HG02938 (cell line): ENCODE measurements at regions not wholly inside any gene's neighbourhood (a gene's known extent, or its start where the extent isn't known, plus 50 kb on each side); places are given as distances from the start of the nearest gene placed in this dataset.
"Not testable (repeated sequence)": the region's sequence is repeated elsewhere in the genome, so short reads cannot be mapped to it uniquely, and the experiment has no call there.

Experiments used
- ATAC-seq: cut with Tn5 transposase; IDR thresholded peaks from one replicate; pipeline ENCODE4 v1.9.1; 2021; ENCODE audit warnings: mild to moderate bottlenecking, moderate library complexity; ENCODE audit not compliant: unreplicated experiment

DNA sequence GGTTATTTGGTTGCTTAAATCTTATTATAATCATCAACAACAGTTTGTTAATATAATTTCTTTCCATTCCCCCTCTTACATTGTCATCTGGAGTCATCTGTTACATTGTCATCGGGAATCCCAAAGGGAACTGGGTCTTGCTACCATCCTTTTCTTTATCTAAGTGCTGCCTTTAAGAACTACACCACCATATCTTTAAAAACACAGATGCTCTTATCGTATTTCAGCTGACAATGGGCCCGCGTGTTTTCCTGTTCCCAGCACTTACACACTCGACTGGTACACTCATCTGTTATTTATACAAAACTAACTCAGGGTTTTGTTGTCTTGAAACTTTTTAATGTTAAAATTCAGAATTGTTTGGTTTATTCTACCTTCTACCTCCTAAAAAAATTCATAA, 256.2 kb upstream of the MGMT start:
- no peak for ATAC-seq

- ATAC-seq: no peak
Measured at GRCh38 chr10:129213256-129213655, 253.8 kb upstream of the MGMT start.

GRCh38 chr10:129213996-129214395, 253.0 kb upstream of the MGMT start:
- ATAC-seq: not testable (repeated sequence)

DNA sequence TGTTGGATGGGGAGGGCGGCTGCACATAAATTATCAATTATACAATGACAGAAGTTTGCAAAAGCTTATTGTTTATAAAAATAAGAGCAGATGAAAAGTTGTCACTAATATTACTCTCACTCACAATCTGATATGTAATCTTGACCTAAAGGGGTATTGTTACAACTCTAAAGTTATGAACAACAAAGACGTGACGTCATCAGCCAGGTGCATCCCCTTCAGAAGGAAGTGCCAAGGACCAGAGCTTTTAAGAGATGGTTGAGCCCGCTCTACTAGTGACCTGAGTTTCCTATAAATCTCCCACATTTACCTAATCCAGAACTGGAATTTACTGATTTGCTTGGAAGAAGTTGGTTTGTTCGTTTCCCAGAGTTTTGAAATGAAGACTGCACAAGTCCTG, 247.7 kb upstream of the MGMT start:
- ATAC-seq: no peak

DNA sequence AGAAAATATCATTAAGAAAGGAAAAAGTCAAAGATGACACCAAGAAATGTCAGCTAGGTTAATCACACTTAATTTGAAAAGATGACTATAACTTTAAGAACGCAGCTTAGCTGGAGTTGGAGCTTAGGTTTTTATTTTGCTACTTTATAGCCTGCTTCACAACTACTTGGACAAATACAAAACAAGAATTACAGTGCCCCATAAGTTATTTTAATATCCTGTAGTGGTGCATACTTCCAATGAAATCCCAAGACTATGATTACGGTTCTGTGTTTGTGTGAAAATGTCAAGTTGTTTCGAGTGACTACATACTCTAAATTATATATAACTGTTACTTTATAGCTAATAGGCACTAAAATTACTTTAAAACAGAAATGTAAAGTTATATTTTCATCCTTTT, 244.6 kb upstream of the MGMT start:
- ATAC-seq: no peak

DNA sequence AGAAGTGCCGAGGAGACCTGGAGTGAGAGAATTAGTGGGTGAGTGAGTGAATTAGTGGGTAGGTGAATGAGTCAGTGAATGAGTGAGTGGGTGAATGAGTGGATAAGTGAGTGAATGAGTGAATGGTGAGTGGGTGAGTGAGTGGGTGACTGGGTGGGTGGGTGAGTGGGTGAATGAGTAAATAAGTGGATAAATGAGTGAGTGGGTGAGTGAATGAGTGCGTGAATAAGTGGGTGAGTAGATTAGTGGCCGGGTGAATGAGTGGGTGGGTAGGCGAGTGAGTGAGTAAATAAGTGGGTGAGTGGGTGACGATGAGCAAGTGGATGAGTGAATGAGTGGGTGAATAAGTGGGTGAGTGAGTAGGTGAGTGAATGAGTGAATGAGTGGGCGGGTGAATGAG, 243.7 kb upstream of the MGMT start:
- no peak for ATAC-seq

DNA sequence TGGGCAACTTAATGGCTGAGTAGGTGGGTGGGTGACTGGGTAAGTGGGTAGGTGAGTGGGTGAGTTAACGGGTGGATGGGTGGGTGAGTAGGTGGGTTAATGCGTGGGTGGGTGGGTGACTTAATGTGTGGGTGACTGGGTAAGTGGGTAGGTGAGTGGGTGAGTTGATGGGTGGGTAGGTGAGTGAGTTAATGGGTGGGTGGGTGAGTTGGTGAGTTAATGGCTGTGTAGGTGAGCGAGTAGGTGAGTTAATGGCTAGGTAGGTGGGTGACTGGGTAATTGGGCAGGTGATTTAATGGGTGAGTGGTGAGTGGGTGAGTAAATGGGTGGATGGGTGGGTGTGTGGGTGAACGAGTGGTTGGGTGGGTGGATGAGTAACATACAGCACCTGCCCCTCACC, 243.0 kb upstream of the MGMT start:
- ATAC-seq: no peak

- no peak for ATAC-seq
Measured at GRCh38 chr10:129231821-129232220, 235.2 kb upstream of the MGMT start.

GRCh38 chr10:129233351-129234148, 233.5 kb upstream of the MGMT start:
- ATAC-seq: no peak

DNA sequence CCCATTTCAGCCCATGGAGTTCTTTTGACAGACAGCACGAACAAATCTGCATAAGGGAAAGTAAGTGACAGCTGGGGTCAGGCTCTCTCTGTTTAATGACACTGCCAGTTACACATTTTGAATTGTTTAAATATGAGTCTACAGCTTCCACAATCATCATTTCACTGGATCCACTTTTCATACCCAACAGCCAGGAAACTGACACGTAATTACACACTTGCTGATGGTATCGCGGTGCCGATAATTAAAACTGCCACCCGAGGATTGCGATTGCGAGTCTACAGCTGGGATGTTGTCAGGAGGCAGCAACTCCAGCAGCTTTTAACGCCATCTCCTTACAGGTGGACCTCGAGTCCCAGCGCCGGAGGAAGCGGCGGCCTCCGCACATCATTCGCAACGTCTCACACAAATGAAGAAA, 230.8 kb upstream of the MGMT start:
- no peak for ATAC-seq

DNA sequence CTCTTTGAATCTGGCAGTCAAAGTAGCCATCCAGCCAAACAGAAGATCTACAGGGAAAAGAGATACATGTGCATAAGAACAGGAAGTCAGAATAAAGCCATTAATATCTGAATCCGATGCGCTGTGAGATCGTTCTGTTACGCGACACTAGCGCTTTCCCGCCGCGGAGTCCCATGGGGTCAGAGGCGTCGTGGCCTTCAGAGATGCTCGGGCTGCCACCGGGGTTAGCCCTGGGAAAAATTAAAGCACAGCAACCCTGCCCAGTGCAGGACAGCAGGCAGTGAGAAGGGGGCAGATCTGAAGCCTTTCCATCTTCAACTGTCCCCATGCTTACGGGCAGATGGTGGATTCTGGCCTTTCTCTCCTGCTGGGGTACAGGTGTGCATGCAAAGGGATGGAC, 225.6 kb upstream of the MGMT start:
- no peak for ATAC-seq

- no peak for ATAC-seq
Measured at GRCh38 chr10:129244298-129244697, 222.7 kb upstream of the MGMT start.

DNA sequence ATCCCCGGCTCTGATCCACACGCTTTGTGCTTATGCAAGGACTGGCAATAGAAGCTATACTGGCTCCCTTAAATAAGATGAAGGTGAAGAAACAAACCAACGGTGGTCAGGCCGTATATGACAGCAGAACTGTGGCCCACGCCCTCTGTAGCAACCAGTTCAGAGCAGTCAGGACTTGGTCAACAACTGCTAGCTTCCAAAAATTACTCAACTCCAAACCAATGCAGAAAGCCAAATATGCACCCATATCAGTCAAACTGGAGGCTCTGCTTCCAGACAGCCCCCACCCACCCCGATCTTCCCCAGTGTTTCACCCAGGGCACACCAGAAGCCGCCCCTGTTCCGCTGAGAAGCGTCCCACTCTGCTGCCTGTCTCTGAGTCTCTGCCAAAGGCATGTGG, 222.3 kb upstream of the MGMT start:
- ATAC-seq: no peak

DNA sequence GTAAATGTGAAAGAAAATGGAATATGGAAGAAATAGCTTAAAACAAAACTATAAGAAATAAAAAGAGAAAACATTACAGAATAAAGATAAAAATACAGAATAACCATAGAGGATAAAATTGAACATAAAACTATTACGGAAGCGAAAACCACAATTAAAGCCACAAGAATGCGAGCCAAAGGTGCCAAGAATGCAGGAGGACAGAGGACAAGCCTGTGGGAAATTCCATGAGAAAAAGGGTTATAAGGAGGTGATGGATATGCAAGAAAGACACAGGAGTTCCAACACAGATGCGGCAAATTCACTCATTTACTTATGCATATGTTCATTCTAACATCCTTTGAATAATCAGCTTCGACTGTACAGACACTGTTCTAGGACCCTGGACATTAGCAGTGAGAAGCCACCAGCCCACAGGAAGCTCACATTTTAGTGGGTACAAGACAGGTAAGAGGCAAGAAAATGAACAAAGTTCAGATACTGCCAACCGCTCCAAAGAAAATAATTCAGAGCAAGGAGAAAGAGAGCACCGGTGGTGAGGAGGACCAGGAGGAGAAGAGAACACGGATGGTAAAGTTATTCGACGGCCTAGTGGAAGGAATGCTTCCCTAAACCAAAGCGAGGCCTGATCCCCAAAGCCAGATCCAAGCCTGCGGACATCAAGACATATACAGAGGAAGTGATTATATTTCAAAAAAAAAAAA, 213.7 kb upstream of the MGMT start:
- ATAC-seq: no peak

DNA sequence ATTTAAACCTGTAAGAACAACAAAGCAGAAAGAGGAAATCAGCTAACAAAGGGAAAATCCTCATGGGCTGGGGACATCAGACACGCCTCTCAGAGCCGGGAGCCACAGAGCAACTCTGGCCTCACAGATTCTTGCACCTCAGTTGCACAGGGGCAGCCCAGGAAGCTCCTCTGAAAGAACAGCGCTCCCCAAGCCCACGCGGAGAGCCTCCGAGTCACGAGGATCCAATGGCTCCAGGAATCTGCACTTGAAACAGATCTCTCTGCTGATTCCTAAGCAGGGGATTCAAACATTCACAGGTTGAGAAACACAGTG, 213.2 kb upstream of the MGMT start:
- ATAC-seq: no peak

DNA sequence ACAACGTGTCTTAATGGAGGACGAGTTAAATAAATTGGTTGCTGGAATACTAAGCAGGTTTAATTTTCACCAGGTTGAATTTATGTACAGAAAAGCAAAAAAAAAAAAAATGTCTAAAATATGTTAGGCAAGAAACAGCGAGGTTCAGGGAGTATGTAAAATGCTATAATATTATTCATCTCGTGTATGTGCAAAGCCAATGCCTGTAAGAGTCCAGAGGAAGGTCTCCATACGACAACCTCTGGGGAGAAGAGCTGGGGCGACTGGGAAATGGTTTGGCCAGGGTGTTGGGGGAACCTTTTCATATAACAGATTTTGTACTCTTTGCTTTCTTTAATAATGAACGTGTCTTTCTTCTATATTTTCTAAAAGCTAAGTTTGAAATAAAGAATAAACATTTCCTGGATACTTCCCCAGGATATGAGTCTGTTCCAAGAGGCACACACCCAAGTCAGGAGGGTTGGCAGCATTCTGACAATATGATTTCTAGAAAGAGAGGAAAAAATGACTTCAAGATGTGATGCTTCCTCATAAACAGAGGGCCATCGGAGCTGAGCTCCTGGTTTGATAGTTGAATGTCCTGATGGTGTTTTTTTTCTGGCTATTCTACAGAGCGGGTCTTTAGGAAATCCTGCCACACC, 208.6 kb upstream of the MGMT start:
- ATAC-seq: no peak

- ATAC-seq: no peak
Measured at GRCh38 chr10:129259128-129259815, 207.8 kb upstream of the MGMT start.

DNA sequence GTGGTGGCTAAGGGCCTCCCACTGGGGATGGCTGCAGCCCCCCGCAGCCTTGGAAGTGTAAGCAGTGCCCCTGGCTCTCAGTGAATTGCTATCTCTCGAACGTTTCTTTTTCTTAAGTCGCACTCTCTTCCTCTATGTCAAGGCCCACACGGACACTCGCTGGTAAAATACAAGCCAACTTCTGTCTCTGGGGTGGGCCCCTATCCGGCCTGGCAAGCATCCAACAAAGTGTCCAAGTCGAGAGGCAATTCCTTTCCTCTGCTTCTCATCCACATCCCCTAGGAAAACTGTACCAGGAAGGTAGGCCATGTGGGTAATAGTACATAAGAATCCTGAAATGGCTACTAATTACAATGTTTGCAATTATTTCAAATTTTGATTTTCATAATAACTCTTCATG, 194.9 kb upstream of the MGMT start:
- no peak for ATAC-seq

GRCh38 chr10:129272866-129273650, 194.0 kb upstream of the MGMT start:
- no peak for ATAC-seq

DNA sequence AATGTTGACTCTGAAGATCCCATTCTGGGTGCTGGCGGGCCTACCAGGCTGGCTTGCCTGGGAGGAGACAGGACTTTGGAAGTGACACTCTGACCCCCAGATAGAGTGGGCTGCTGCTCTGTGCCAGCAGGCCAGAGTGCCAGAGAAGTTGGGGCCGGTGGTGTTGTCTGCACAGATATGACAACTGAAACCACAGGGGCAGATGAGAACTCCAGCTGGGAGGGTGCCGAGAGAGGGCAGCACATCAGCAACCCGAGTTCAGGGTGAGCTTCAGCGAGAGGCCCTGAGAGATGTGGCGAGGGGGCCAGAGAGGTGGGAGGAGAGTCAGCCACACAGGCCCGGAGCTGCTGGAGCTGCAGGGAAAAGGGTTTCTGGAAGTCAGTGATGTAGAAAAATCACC, 193.2 kb upstream of the MGMT start:
- ATAC-seq: no peak
